ENCODE measurements at regions not wholly inside any gene's neighbourhood (a gene's known extent, or its start where the extent isn't known, plus 50 kb on each side); places are given as distances from the start of the nearest gene placed in this dataset.

DNA sequence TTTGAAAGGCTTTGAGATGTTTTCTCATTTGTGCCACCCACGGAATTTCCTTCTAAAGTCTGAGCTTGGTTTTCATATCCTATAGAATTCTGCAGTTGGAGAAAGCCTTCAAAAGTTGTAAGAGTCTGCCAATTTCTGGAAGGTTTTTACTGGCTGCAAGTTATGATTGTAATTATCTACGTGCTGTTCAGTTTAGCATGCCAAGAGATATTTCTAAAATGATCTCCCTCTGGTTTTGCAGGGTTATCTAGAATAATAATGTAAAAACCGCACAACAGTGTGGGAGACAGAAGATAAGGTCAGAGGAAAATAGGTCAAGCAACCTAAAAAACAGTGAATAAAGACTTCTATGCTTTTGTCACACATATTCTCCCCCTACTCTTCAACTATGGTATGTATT lies 69.3 kb downstream of the MTERF1 start:
- Histone ChIP-seq H3K27ac (ENCODE audit: extremely low read length, insufficient read depth, low read length) (no peak overlapping the region), H2AFZ (ENCODE audit: low read length) (no peak overlapping the region), H4K20me1 (ENCODE audit: insufficient read depth, low read length) (no peaks in the 10 kb centered on the region), H3K9me3 (ENCODE audit: low read length) (no peaks in the 10 kb centered on the region), H3K36me3 (replicated peaks in 1 of 2; ENCODE audit: control insufficient read depth in 1 of 2, insufficient read depth in 2 of 2, low read length in 2 of 2) (no peaks in the 10 kb centered on the region), H3K4me2 (ENCODE audit: low read depth, low read length) (no peak overlapping the region), H3K27me3 (ENCODE audit: control insufficient read depth in 1 of 2, insufficient read depth in 2 of 2, low read length in 2 of 2) (no peaks in the 10 kb centered on the region), H3K4me1 (ENCODE audit: insufficient read depth, low read length) (no peaks in the 10 kb centered on the region), H3K4me3 (replicated peaks in 1 of 3; ENCODE audit: insufficient read depth in 1 of 3, low read depth in 2 of 3, low read length in 3 of 3) (no peak overlapping the region), H3K9ac (ENCODE audit: insufficient read depth, low read depth, low read length) (no peak overlapping the region), H3K79me2 (ENCODE audit: insufficient read depth, low read length) (no peaks in the 10 kb centered on the region)
- ChIA-PET CTCF (ENCODE audit: low intra/inter-chr PET ratio, low total read pairs) (no interaction called here), POLR2A (no interaction called here)
- DNase-seq (ENCODE audit: low spot score) (no peak), ATAC-seq (no peak), FAIRE-seq (no peak)
- intact Hi-C loops (cut with micrococcal nuclease; ENCODE audit: unreplicated experiment), result no loop called here
- TF ChIP-seq SIX4 (CRISPR knock-in tag; IDR thresholded peaks at IDR 0.05) (no peak), ZNF720 (CRISPR knock-in tag; IDR thresholded peaks at IDR 0.05) (no peak), ZNF33B (CRISPR knock-in tag; IDR thresholded peaks at IDR 0.05) (no peak), NAIF1 (CRISPR knock-in tag; IDR thresholded peaks at IDR 0.05; ENCODE audit: borderline replicate concordance) (no peak)
- TF ChIP-seq, protein P1, sequence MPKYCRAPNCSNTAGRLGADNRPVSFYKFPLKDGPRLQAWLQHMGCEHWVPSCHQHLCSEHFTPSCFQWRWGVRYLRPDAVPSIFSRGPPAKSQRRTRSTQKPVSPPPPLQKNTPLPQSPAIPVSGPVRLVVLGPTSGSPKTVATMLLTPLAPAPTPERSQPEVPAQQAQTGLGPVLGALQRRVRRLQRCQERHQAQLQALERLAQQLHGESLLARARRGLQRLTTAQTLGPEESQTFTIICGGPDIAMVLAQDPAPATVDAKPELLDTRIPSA (CRISPR knock-in tag; IDR thresholded peaks at IDR 0.05; ENCODE audit: borderline replicate concordance), result no peak
- 36% methylated on average over 3 of the region's 3 CpGs for WGBS (ENCODE audit: low lambda C conversion rate)
- no TSS peak for BruUV-seq (replicated peaks)
- in situ Hi-C loops (cut with HindIII; ENCODE audit: extremely low pct_ligation_motif_present, low pct_unique_long_range_greater_than_20kb), result no loop called here

DNA sequence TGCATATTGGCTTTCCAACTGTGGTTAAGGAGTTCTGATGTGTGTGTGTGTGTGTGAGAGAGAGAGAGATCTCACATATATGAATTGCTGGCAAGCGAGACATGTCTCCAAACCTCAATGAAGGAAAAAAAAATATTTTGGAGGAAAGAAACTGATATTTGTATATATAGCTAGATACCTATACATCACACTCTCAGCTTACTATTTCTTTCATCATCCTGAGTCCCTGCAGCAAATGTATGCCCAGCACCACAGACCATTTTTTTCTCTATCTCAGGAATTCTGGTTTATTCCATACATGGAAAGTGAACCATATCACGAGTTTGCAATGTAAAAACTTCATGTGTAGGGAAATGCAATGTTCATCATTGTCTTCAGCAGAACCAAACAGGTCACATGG lies 68.9 kb downstream of the MTERF1 start:
- ChIA-PET POLR2A (no interaction called here), CTCF (ENCODE audit: low intra/inter-chr PET ratio, low total read pairs) (no interaction called here)
- no peaks in the 10 kb centered on the region for H3K9me3 ChIP-seq (ENCODE audit: low read length)
- H3K79me2 ChIP-seq (ENCODE audit: insufficient read depth, low read length), result no peaks in the 10 kb centered on the region
- no peaks in the 10 kb centered on the region for H3K4me1 ChIP-seq (ENCODE audit: insufficient read depth, low read length)
- H3K4me2 ChIP-seq (ENCODE audit: low read depth, low read length), result no peak overlapping the region
- BruUV-seq (replicated peaks), result no TSS peak
- intact Hi-C loops (cut with micrococcal nuclease; ENCODE audit: unreplicated experiment), result no loop called here
- FAIRE-seq (no peak), DNase-seq (ENCODE audit: low spot score) (no peak), ATAC-seq (no peak)
- H3K9ac ChIP-seq (ENCODE audit: insufficient read depth, low read depth, low read length), result no peak overlapping the region
- no peaks in the 10 kb centered on the region for H3K27me3 ChIP-seq (ENCODE audit: control insufficient read depth in 1 of 2, insufficient read depth in 2 of 2, low read length in 2 of 2)
- no peak overlapping the region for H3K4me3 ChIP-seq (replicated peaks in 1 of 3; ENCODE audit: insufficient read depth in 1 of 3, low read depth in 2 of 3, low read length in 3 of 3)
- H3K27ac ChIP-seq (ENCODE audit: extremely low read length, insufficient read depth, low read length), result no peak overlapping the region
- TF ChIP-seq ZNF841 (CRISPR knock-in tag; IDR thresholded peaks at IDR 0.05; ENCODE audit: borderline replicate concordance), result no peak
- TF ChIP-seq HNF4G (IDR thresholded peaks at IDR 0.05; ENCODE audit: borderline replicate concordance, low read depth, low read length), result no peak
- TF ChIP-seq HNF4G (CRISPR knock-in tag; IDR thresholded peaks at IDR 0.05; ENCODE audit: borderline replicate concordance, low read depth), result no peak
- TF ChIP-seq KLF6 (CRISPR knock-in tag; IDR thresholded peaks at IDR 0.05), result no peak
- H2AFZ ChIP-seq (ENCODE audit: low read length), result no peak overlapping the region
- in situ Hi-C loops (cut with HindIII; ENCODE audit: extremely low pct_ligation_motif_present, low pct_unique_long_range_greater_than_20kb), result no loop called here
- no peaks in the 10 kb centered on the region for H3K36me3 ChIP-seq (replicated peaks in 1 of 2; ENCODE audit: control insufficient read depth in 1 of 2, insufficient read depth in 2 of 2, low read length in 2 of 2)
- no peaks in the 10 kb centered on the region for H4K20me1 ChIP-seq (ENCODE audit: insufficient read depth, low read length)
- WGBS (ENCODE audit: low lambda C conversion rate), result 41% methylated on average over 2 of the region's 2 CpGs

Measured in HepG2 (cell line).